LoVo (cell line): ENCODE measurements at regions not wholly inside any gene's neighbourhood (a gene's known extent, or its start where the extent isn't known, plus 50 kb on each side); places are given as distances from the start of the nearest gene placed in this dataset.
"Not testable (repeated sequence)": the region's sequence is repeated elsewhere in the genome, so short reads cannot be mapped to it uniquely, and the experiment has no call there.

Experiments
- DNase-seq: peaks from one replicate; pipeline ENCODE4 v3.0.0-alpha.2; 2016; ENCODE audit warnings: low spot score

DNA sequence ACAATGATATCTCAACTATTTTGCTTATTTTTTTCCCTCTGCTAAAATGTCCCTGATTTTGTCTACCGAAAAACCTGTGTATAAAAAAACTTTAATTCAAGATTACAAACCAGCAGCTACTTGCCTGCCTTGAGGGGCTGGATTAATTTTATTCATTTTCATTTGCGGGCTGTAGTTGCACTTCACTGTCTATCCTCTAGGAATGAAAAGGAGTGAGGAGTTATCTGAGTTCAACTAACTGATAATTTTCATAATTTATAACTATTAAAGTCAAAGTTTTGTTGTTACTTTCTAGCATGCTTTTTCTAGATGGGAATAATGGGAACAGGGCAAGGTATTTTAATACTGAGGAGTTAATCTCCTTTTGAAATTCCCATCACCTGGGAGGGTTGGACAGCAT lies 50.3 kb upstream of the AGTPBP1 start:
- DNase-seq: not testable (repeated sequence)

DNA sequence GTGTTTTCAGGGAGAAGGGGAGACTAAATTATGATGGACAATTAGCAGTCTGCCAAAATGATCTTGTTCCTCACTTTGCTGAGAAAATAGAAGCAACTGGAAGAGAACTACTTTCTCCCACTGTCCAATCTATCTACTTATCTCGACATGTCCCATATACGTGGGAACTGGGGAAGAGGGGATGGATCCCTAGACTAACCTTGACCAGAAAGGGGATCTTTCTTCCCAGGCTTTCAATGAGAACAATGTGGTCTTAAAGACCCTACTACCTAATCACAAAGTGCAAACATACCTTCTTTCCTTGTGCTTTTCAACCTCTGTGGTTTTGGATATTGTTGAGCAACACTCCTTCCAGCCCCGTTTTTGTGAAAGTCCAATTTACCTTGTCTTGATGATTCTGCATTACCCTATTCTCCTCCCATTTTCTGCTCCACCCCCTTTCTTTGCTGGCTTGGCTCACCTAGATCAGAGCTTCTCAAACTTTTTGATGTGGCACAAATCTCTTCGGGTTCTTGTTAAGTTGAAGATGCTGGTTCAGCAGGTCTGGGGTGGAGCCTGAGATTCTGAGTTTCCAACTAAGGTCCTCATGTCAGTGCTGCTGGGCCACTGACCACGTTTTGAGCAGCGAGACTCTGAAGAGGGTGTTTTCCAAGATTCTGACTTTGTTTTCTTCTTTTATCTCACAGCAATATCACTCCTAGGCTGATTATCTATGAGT lies 61.4 kb upstream of the AGTPBP1 start:
- not testable (repeated sequence) for DNase-seq

- DNase-seq: not testable (repeated sequence)
These were observed 63.0 kb upstream of the AGTPBP1 start for GRCh38 chr9:85804847-85805133.

GRCh38 chr9:85805134-85806005 lies 63.6 kb upstream of the AGTPBP1 start:
- DNase-seq: peak; percentile 66

DNA sequence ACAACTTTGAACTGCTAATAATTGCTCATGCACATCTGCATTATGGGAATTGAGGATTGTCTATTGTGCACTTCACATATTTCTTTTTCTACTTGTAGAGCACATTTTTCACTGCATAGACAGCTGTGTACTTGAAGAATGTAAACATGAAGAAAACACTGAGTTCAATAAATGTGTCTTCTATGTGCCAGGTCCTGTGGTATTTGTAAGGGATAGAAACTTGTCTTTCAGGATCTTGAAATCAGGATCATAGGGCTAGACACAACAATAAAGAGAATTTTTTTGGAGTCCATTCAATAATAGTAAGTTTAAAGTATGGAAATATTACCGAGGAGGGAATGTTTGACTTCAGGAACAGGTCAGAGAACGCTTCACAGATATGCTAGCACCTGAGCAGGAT lies 66.6 kb upstream of the AGTPBP1 start:
- not testable (repeated sequence) for DNase-seq

GRCh38 chr9:85813388-85813787 lies 71.6 kb upstream of the AGTPBP1 start:
- not testable (repeated sequence) for DNase-seq

DNA sequence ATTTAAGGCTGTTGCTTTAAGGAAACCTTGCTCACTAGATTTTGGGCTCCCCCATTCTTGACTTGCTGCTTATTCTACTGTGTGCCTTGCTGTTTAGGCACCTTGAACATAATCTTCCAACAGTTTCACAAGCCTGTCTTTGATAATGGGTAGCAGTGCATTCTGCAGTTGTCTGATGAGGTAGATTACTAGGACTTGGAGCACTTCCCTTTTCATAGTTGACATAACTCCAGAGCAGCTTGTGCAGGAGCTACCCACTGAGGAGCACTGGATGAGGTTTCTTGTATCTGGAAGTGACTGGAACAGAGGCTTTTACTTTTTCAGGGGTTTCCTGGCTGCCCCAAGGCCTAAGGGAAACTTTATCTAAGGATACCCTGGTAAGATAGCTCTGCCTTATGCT lies 73.0 kb upstream of the AGTPBP1 start:
- not testable (repeated sequence) for DNase-seq

DNA sequence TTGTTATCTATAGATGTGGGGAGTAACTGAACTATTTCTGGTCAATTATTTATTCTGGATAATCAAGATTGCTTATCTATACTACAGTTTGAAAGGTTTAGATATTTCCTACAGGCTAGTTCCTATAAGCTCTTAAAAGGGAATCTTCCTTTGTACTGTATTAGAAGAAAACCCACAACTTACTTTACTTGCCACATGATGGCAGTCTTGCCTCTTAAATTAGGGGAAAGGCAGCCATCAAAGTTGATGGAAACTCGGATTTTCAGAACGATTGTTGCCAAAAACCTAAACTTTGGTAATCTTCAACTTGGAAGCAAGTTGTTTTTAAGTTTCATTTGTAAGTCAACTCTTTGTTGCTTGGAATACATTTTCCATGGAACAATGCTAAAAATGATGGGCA lies 77.2 kb upstream of the AGTPBP1 start:
- peak; percentile 6 for DNase-seq

- not testable (repeated sequence) for DNase-seq
These were observed 78.8 kb upstream of the AGTPBP1 start for GRCh38 chr9:85820598-85820997.

GRCh38 chr9:85824949-85825348 lies 83.2 kb upstream of the AGTPBP1 start:
- not testable (repeated sequence) for DNase-seq

GRCh38 chr9:85834591-85834990 lies 92.8 kb upstream of the AGTPBP1 start:
- not testable (repeated sequence) for DNase-seq

DNA sequence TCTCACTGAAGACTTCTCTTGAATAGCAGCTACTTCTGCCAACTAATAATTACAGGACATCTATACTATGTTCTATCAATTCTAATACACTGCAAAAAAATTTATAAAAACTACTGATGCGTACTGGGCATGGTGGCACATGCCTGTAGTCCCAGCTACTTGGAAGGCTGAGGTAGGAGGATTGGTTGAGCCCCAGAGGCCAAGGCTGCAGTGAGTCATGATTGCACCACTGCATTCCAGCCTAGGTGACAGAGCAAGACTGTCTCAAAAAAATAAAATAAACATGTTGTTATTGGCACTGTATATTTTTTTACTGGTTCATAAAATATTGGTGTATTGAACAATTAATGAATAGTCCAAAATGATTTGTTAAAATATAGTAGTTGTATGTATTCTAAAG lies 97.0 kb upstream of the NAA35 start:
- DNase-seq: not testable (repeated sequence)

DNA sequence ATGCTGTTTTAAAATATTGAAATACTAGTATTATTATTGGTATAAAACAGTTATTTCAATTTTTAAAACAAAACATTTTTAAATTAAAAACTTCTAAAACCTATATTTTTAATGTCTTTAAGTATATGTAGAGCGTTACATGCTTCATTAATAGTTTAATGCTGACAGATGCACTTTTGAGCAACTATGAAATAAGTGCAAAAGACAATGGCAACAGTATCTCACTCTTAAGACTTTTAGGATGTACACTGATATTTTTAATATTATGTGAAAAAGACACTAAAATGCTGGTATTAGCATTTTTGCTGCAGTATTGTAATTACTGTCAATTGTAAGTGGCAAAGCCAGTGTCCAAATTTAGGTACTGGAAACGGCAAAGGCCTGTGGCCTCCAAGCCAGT lies 93.2 kb upstream of the NAA35 start:
- DNase-seq: not testable (repeated sequence)

- DNase-seq: no peak
These were observed 82.7 kb upstream of the NAA35 start for GRCh38 chr9:85858056-85858750.

DNA sequence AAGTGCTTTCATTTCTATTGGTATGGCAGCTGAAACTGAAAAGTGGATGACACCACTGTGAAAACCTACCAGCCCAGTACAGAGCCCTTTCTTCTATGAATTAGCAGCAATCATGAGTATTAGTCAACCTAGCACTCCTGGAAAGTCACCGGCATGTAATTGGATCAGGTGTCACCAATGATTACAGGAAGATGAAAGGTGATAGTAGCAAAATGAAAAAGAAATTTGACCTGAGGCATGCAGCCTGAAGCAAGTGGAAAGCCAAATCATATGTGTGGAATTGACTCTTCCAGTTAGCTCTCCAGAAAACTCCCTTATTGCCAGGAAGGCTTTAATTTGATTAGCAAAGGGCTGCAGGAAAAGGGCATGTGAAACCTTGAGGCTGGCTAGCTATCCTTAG lies 81.2 kb upstream of the NAA35 start:
- no peak for DNase-seq

DNA sequence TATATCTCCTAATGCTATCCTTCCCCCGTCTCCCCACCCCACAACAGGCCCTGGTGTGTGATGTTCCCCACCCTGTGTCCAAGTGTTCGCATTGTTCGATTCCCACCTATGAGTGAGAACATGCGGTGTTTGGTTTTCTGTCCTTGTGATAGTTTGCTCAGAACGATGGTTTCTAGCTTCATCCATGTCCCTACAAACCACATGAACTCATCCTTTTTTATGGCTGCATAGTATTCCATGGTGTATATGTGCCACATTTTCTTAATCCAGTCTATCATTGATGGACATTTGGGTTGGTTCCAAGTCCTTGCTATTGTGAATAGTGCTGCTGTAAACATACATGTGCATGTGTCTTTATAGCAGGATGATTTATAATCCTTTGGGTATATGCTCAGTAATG lies 79.1 kb upstream of the NAA35 start:
- DNase-seq: not testable (repeated sequence)

- DNase-seq: no peak
These were observed 77.1 kb upstream of the NAA35 start for GRCh38 chr9:85863875-85864274.

DNA sequence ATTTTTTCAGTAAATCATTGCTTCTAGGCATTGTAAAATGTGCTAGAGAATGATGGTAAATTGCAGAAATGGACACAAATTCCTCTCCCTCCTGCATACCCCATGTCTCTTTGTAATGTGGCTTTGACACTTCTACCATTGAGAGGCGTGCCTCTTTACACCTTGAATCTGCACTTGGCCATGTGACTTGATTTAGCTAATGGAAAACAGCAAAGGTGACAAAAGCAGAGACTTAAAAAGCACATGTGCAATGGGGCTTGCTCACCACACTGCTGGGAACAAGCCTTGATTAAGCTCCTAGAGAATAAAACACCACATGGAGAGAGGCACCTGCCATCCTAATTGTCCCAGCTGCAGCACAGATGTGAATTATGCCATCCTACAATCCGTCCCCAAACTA lies 69.9 kb upstream of the NAA35 start:
- no peak for DNase-seq

DNA sequence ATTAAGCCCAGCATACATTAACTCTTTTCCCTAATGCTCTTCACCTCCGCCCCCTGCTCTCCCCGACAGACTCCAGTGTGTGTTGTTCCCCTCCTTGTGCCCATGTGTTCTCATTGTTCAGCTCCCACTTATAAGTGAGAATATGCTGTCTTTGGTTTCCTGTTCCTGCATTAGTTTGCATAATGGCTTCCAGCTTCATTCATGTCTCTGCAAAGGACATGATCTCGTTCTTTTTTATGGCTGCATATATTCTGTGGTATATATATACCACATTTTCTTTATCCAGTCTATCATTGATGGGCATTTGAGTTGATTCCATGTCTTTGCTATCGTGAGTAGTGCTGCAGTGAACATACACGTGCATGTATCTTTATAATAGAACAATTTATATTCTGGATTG lies 69.3 kb upstream of the NAA35 start:
- not testable (repeated sequence) for DNase-seq

DNA sequence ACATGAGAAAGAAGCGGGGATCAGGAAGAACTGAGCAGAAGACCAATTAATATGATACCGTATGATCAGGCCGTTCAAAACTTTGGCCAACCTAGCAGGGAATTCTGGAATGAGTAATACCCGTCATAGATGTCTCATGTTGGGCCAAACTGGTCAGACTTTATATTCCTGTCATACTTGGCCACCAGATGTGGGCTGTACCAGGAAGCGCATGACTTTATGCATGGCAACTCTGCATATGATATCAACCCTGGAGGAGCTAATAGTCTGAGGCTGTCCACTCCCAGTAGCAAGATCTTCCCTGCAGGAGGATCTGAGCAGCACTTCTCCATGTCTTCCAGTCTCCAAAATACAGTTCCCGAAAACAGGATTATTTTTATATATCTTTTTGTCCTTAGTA lies 68.5 kb upstream of the NAA35 start:
- no peak for DNase-seq

GRCh38 chr9:85876628-85877027 lies 64.3 kb upstream of the NAA35 start:
- DNase-seq: no peak

- peak; percentile 39 for DNase-seq
These were observed 61.9 kb upstream of the NAA35 start for GRCh38 chr9:85878872-85879597.
